Head of caudate nucleus (tissue), 42 donors: ENCODE measurements at regions not wholly inside any gene's neighbourhood (a gene's known extent, or its start where the extent isn't known, plus 50 kb on each side); places are given as distances from the start of the nearest gene placed in this dataset.
A peak's percentile ranks its signal among the peaks of the same experiment; 100 is the strongest.

Source experiments
- DNase-seq, 42 donors: peaks; one replicate each; pipeline versions ENCODE4 v3.0.0 to v3.0.0-alpha.2; 2020 to 2021; ENCODE audit warnings: mixed read lengths in 7 of 42
- intact Hi-C: fragments of 100-400 bp; cut with DNase I; formaldehyde crosslinking; loops from one replicate; pipeline ENCODE4 v1.15.0; 2022

- intact Hi-C loops: no loop called here
- no peak for DNase-seq
Observed at GRCh38 chr17:77464988-77465357, 324.2 kb downstream of the SEC14L1 start.

GRCh38 chr17:77465358-77466041, 324.7 kb downstream of the SEC14L1 start:
- DNase-seq: peak in 26 of 42 donors; percentile 33 to 74 (median 44)
- intact Hi-C loops: no loop called here

GRCh38 chr17:77466140-77466539, 325.4 kb downstream of the SEC14L1 start:
- peak in 9 of 42 donors; percentile 34 to 66 (median 44) for DNase-seq
- intact Hi-C loops: no loop called here

GRCh38 chr17:77466596-77467223, 325.9 kb downstream of the SEC14L1 start:
- intact Hi-C loops: no loop called here
- DNase-seq: no peak

- intact Hi-C loops: no loop called here
Observed at GRCh38 chr17:77467521-77467920, 326.8 kb downstream of the SEC14L1 start.

GRCh38 chr17:77468897-77469296, 328.1 kb downstream of the SEC14L1 start:
- DNase-seq: no peak
- intact Hi-C loops: no loop called here

More at GRCh38 chr17:77467521-77467920, 326.8 kb downstream of the SEC14L1 start:
- DNase-seq: no peak

GRCh38 chr17:77470330-77470786, 329.6 kb downstream of the SEC14L1 start:
- intact Hi-C loops: no loop called here
- DNase-seq: no peak

- no peak for DNase-seq
Observed at GRCh38 chr17:77470800-77471733, 330.3 kb downstream of the SEC14L1 start.

GRCh38 chr17:77471984-77472461, 331.3 kb downstream of the SEC14L1 start:
- intact Hi-C loops: no loop called here
- DNase-seq: peak in 25 of 42 donors; percentile 25 to 78 (median 43)

More at GRCh38 chr17:77470800-77471733, 330.3 kb downstream of the SEC14L1 start:
- intact Hi-C loops: no loop called here

- intact Hi-C loops: no loop called here
- peak in 1 of 42 donors; percentile 49 for DNase-seq
Observed at GRCh38 chr17:77472468-77473310, 331.9 kb downstream of the SEC14L1 start.

GRCh38 chr17:77473615-77474226, 333.0 kb downstream of the SEC14L1 start:
- intact Hi-C loops: no loop called here
- DNase-seq: no peak

- DNase-seq: no peak
- intact Hi-C loops: no loop called here
Observed at GRCh38 chr17:77474292-77474988, 333.7 kb downstream of the SEC14L1 start.

- intact Hi-C loops: no loop called here
- no peak for DNase-seq
Observed at GRCh38 chr17:77475016-77475976, 334.5 kb downstream of the SEC14L1 start.

- DNase-seq: peak in 1 of 42 donors; percentile 31
- intact Hi-C loops: no loop called here
Observed at GRCh38 chr17:77476006-77476405, 335.2 kb downstream of the SEC14L1 start.

GRCh38 chr17:77476498-77476897, 335.7 kb downstream of the SEC14L1 start:
- intact Hi-C loops: no loop called here
- DNase-seq: no peak
